ENCODE measurements at regions not wholly inside any gene's neighbourhood (a gene's known extent, or its start where the extent isn't known, plus 50 kb on each side); places are given as distances from the start of the nearest gene placed in this dataset.
A peak's percentile ranks its signal among the peaks of the same experiment; 100 is the strongest.

- Histone ChIP-seq H3K79me2 (ENCODE audit: insufficient read depth, low read length) (no peaks in the 10 kb centered on the region), H3K4me1 (ENCODE audit: insufficient read depth, low read length, poor library complexity, severe bottlenecking) (no peaks in the 10 kb centered on the region), H3K9ac (ENCODE audit: low read depth, low read length, poor library complexity, severe bottlenecking) (no peak overlapping the region), H3K36me3 (ENCODE audit: insufficient read depth, low read length) (no peaks in the 10 kb centered on the region), H4K20me1 (ENCODE audit: insufficient read depth, low read length, poor library complexity, severe bottlenecking) (no peaks in the 10 kb centered on the region), H3K4me2 (ENCODE audit: low read depth, low read length, poor library complexity, severe bottlenecking) (peak overlapping the region; percentile 49), H3K9me2 (replicated peaks; ENCODE audit: low read depth, low read length) (no peaks in the 10 kb centered on the region), H3K27me3 (ENCODE audit: insufficient read depth, low read length, poor library complexity, severe bottlenecking) (no peaks in the 10 kb centered on the region), H3F3A (ENCODE audit: low read depth) (no peaks in the 10 kb centered on the region), H3K9me3 (ENCODE audit: insufficient read depth, low read depth, low read length) (no peaks in the 10 kb centered on the region), H2AFZ (ENCODE audit: low read length) (peak overlapping the region; percentile 85; the same call in 1 of the 2 replicates), H3K4me3 (ENCODE audit: low read length, poor library complexity, severe bottlenecking) (peak overlapping the region; percentile 55)
- TF ChIP-seq EZH2phosphoT487 (IDR thresholded peaks at IDR 0.05; ENCODE audit: borderline replicate concordance) (no peak), CTCF (conservative IDR thresholded peaks at IDR 0.05; ENCODE audit: low read length) (no peak)
Measured at GRCh38 chr9:102035929-102036328, 297.5 kb upstream of the GRIN3A start.

- H3K9me2 ChIP-seq (replicated peaks; ENCODE audit: low read depth, low read length), result no peaks in the 10 kb centered on the region
- no peaks in the 10 kb centered on the region for H3K79me2 ChIP-seq (ENCODE audit: insufficient read depth, low read length)
- H3K27me3 ChIP-seq (ENCODE audit: insufficient read depth, low read length, poor library complexity, severe bottlenecking), result no peaks in the 10 kb centered on the region
- H2AFZ ChIP-seq (ENCODE audit: low read length), result no peak overlapping the region
- H3K9ac ChIP-seq (ENCODE audit: low read depth, low read length, poor library complexity, severe bottlenecking), result no peak overlapping the region
- no peak for TF ChIP-seq EZH2phosphoT487 (IDR thresholded peaks at IDR 0.05; ENCODE audit: borderline replicate concordance)
- TF ChIP-seq CTCF (conservative IDR thresholded peaks at IDR 0.05; ENCODE audit: low read length), result no peak
- no peaks in the 10 kb centered on the region for H3K36me3 ChIP-seq (ENCODE audit: insufficient read depth, low read length)
- peaks cover 3% of the 10 kb centered on the region; the same call in 1 of the 2 replicates for H3K9me3 ChIP-seq (ENCODE audit: insufficient read depth, low read depth, low read length)
- H3K4me3 ChIP-seq (ENCODE audit: low read length, poor library complexity, severe bottlenecking), result no peak overlapping the region
- no peaks in the 10 kb centered on the region for H3F3A ChIP-seq (ENCODE audit: low read depth)
- no peaks in the 10 kb centered on the region for H3K4me1 ChIP-seq (ENCODE audit: insufficient read depth, low read length, poor library complexity, severe bottlenecking)
- no peak overlapping the region for H3K4me2 ChIP-seq (ENCODE audit: low read depth, low read length, poor library complexity, severe bottlenecking)
- no peaks in the 10 kb centered on the region for H4K20me1 ChIP-seq (ENCODE audit: insufficient read depth, low read length, poor library complexity, severe bottlenecking)
Measured at GRCh38 chr9:102032614-102033013, 294.2 kb upstream of the GRIN3A start.

GRCh38 chr9:102000956-102001355 is 262.5 kb upstream of the GRIN3A start:
- Histone ChIP-seq H3K79me2 (ENCODE audit: insufficient read depth, low read length) (no peaks in the 10 kb centered on the region), H3K27me3 (ENCODE audit: insufficient read depth, low read length, poor library complexity, severe bottlenecking) (no peaks in the 10 kb centered on the region), H3K4me1 (ENCODE audit: insufficient read depth, low read length, poor library complexity, severe bottlenecking) (no peaks in the 10 kb centered on the region), H3K36me3 (ENCODE audit: insufficient read depth, low read length) (no peaks in the 10 kb centered on the region), H3K9me2 (replicated peaks; ENCODE audit: low read depth, low read length) (no peaks in the 10 kb centered on the region), H3F3A (ENCODE audit: low read depth) (no peaks in the 10 kb centered on the region), H3K9me3 (ENCODE audit: insufficient read depth, low read depth, low read length) (no peaks in the 10 kb centered on the region), H3K9ac (ENCODE audit: low read depth, low read length, poor library complexity, severe bottlenecking) (no peak overlapping the region), H4K20me1 (ENCODE audit: insufficient read depth, low read length, poor library complexity, severe bottlenecking) (no peaks in the 10 kb centered on the region), H2AFZ (ENCODE audit: low read length) (no peak overlapping the region), H3K4me2 (ENCODE audit: low read depth, low read length, poor library complexity, severe bottlenecking) (no peak overlapping the region), H3K4me3 (ENCODE audit: low read length, poor library complexity, severe bottlenecking) (no peak overlapping the region)
- TF ChIP-seq EZH2phosphoT487 (IDR thresholded peaks at IDR 0.05; ENCODE audit: borderline replicate concordance) (no peak), CTCF (conservative IDR thresholded peaks at IDR 0.05; ENCODE audit: low read length) (no peak)
